ENCODE measurements at regions not wholly inside any gene's neighbourhood (a gene's known extent, or its start where the extent isn't known, plus 50 kb on each side); places are given as distances from the start of the nearest gene placed in this dataset.

- TF ChIP-seq EP300 (IDR thresholded peaks at IDR 0.05) = no peak
- H3K27me3 ChIP-seq = no peaks in the 10 kb centered on the region
- H3K9me3 ChIP-seq = no peaks in the 10 kb centered on the region
- 74% methylated on average over 3 of the region's 3 CpGs for WGBS
- no peaks in the 10 kb centered on the region for H3K4me1 ChIP-seq
- DNase-seq (ENCODE audit: extremely low spot score) = no peak
- H3K36me3 ChIP-seq = no peaks in the 10 kb centered on the region
- no peak overlapping the region for H3K27ac ChIP-seq (replicated peaks in 1 of 4)
- H3K4me3 ChIP-seq = no peak overlapping the region
- intact Hi-C loops (cut with DNase I) = no loop called here
Observed at GRCh38 chr13:107531180-107531579, 684.2 kb downstream of the LIG4 start.

- TF ChIP-seq POLR2A (IDR thresholded peaks at IDR 0.05; ENCODE audit: low read depth) (no peak), POLR2AphosphoS5 (IDR thresholded peaks at IDR 0.05) (no peak), EP300 (IDR thresholded peaks at IDR 0.05) (no peak), CTCF (IDR thresholded peaks at IDR 0.05) (no peak)
- Histone ChIP-seq H3K9me3 (no peaks in the 10 kb centered on the region), H3K4me3 (no peak overlapping the region), H3K27me3 (no peaks in the 10 kb centered on the region), H3K36me3 (no peaks in the 10 kb centered on the region), H3K4me1 (no peaks in the 10 kb centered on the region), H3K27ac (replicated peaks in 1 of 4) (no peak overlapping the region)
- intact Hi-C loops (cut with DNase I) = no loop called here
- 73% methylated on average over 4 of the region's 4 CpGs for WGBS
- no peak for DNase-seq (ENCODE audit: extremely low spot score)
Observed at GRCh38 chr13:107529035-107529434, 686.3 kb downstream of the LIG4 start.

GRCh38 chr13:107518780-107519179 lies 696.6 kb downstream of the LIG4 start:
- DNase-seq (ENCODE audit: extremely low spot score) = no peak
- 91% methylated on average over 4 of the region's 4 CpGs for WGBS
- intact Hi-C loops (cut with DNase I) = no loop called here
- H3K27ac ChIP-seq (replicated peaks in 1 of 4) = no peak overlapping the region
- TF ChIP-seq POLR2A (IDR thresholded peaks at IDR 0.05; ENCODE audit: low read depth) = no peak
- no peak for TF ChIP-seq POLR2AphosphoS5 (IDR thresholded peaks at IDR 0.05)
- TF ChIP-seq EP300 (IDR thresholded peaks at IDR 0.05) = no peak
- no peak for TF ChIP-seq CTCF (IDR thresholded peaks at IDR 0.05)
- H3K4me1 ChIP-seq = no peaks in the 10 kb centered on the region
- no peaks in the 10 kb centered on the region for H3K9me3 ChIP-seq
- no peak overlapping the region for H3K4me3 ChIP-seq
- no peaks in the 10 kb centered on the region for H3K27me3 ChIP-seq
- H3K36me3 ChIP-seq = no peaks in the 10 kb centered on the region

- Histone ChIP-seq H3K36me3 (no peaks in the 10 kb centered on the region), H3K9me3 (no peaks in the 10 kb centered on the region), H3K4me3 (no peak overlapping the region), H3K27ac (replicated peaks in 1 of 4) (no peak overlapping the region), H3K27me3 (no peaks in the 10 kb centered on the region), H3K4me1 (no peaks in the 10 kb centered on the region)
- 53% methylated on average over 3 of the region's 3 CpGs for WGBS
- no peak for DNase-seq (ENCODE audit: extremely low spot score)
- intact Hi-C loops (cut with DNase I) = no loop called here
- no peak for TF ChIP-seq POLR2AphosphoS5 (IDR thresholded peaks at IDR 0.05)
- TF ChIP-seq POLR2A (IDR thresholded peaks at IDR 0.05; ENCODE audit: low read depth) = no peak
- TF ChIP-seq CTCF (IDR thresholded peaks at IDR 0.05) = no peak
- TF ChIP-seq EP300 (IDR thresholded peaks at IDR 0.05) = no peak
Observed at GRCh38 chr13:107518292-107518691, 697.0 kb downstream of the LIG4 start.

- intact Hi-C loops (cut with DNase I) = no loop called here
- Histone ChIP-seq H3K4me1 (no peaks in the 10 kb centered on the region), H3K4me3 (no peak overlapping the region), H3K27ac (replicated peaks in 1 of 4) (no peak overlapping the region), H3K9me3 (no peaks in the 10 kb centered on the region), H3K27me3 (no peaks in the 10 kb centered on the region), H3K36me3 (no peaks in the 10 kb centered on the region)
- no peak for DNase-seq (ENCODE audit: extremely low spot score)
- no peak for TF ChIP-seq POLR2A (IDR thresholded peaks at IDR 0.05; ENCODE audit: low read depth)
- TF ChIP-seq EP300 (IDR thresholded peaks at IDR 0.05) = no peak
- TF ChIP-seq CTCF (IDR thresholded peaks at IDR 0.05) = no peak
- WGBS = 79% methylated on average over 4 of the region's 4 CpGs
Observed at GRCh38 chr13:107516517-107516916, 698.8 kb downstream of the LIG4 start.
